BLaER1 treated with 17β-estradiol and CSF1 and Interleukin-3, amounts not matched to agents 10 nM and 100 nM (cell line): ENCODE measurements at regions not wholly inside any gene's neighbourhood (a gene's known extent, or its start where the extent isn't known, plus 50 kb on each side); places are given as distances from the start of the nearest gene placed in this dataset.

ENCODE experiments used
- H3K27ac ChIP-seq, 11 experiments: shearing (Covaris generic); formaldehyde crosslinking; 2 replicates each; pipeline ENCODE4 v1.8.1; 2022
- H3K27me3 ChIP-seq, 11 experiments: shearing (Covaris generic); formaldehyde crosslinking; 2 replicates each; pipeline ENCODE4 v1.8.1; 2022
- H3K36me3 ChIP-seq, 11 experiments: shearing (Covaris generic); formaldehyde crosslinking; 2 replicates each; pipeline ENCODE4 v1.8.1; 2022
- H3K4me1 ChIP-seq, 10 experiments: shearing (Covaris generic); formaldehyde crosslinking; 2 replicates each; pipeline ENCODE4 v1.8.1; 2022
- H3K4me2 ChIP-seq, 11 experiments: shearing (Covaris generic); formaldehyde crosslinking; 2 replicates each; pipeline ENCODE4 v1.8.1; 2022
- H3K4me3 ChIP-seq, 10 experiments: shearing (Covaris generic); formaldehyde crosslinking; 2 replicates each; pipeline ENCODE4 v1.8.1; 2022
- H3K9ac ChIP-seq, 11 experiments: shearing (Covaris generic); formaldehyde crosslinking; 2 replicates each; pipeline ENCODE4 v1.8.1; 2022
- H3K9me3 ChIP-seq, 11 experiments: shearing (Covaris generic); formaldehyde crosslinking; replicated peaks in 1 of 11; 2 replicates each; pipeline ENCODE4 v1.8.1; 2022
- H4K20me1 ChIP-seq, 11 experiments: shearing (Covaris generic); formaldehyde crosslinking; 2 replicates each; pipeline ENCODE4 v1.8.1; 2022
- Cebpa-rat ChIP-seq, 11 experiments: shearing (Covaris generic); IDR thresholded peaks; 2 replicates each; pipeline ENCODE4 v1.8.1; 2022

DNA sequence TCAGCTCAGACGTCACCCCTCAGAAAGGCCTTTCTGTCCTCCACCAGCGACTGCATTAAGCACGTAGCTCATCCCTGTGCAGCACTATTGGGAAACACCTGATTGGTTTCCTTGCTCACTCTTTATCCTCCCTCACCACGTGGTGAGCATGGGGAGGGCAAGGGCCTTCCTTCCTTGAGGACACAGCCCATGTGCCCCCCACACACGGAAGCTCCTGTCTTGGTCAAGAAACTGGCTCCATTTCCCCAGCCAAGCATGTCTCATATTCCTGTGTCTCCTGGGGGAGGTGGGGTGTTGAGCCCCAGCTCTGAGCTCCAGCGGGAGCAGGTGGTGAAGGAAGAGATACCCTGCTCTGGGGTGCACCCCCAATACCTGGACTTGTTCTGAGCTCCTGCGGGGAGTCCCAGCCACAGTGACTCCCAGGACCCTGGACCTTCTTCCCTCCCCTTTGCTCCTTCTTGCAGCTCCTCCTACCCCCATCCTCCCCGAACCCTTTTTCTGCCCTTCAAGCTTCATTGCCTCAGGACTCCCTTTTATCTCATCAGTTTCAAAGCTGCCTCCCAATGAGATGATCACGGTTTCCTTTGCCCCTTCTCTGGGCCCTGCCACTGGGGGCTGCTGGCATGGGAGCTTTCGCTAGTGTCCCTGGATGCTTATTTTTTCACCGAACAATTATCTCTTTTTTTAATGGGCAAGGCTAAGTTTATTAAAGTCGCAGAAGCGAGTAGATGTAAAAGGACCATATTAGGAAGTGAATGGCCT lies 230.1 kb downstream of the TFAP2C start:
- Histone ChIP-seq H3K27me3 (no peaks in the 10 kb centered on the region), H3K9me3 (no peaks in the 10 kb centered on the region), H3K27ac (peak overlapping the region in 1 of 11 experiments; percentile 4; a peak in 1 of 22 replicates), H3K4me2 (peak overlapping the region; percentile 8 to 79 (median 67)), H3K4me3 (no peak overlapping the region), H3K4me1 (peaks cover 19 to 39% (median 37%) of the 10 kb centered on the region in 10 experiments), H3K36me3 (no peaks in the 10 kb centered on the region), H3K9ac (no peak overlapping the region), H4K20me1 (no peaks in the 10 kb centered on the region)
- no peak for TF ChIP-seq Cebpa-rat (IDR thresholded peaks at IDR 0.05)

DNA sequence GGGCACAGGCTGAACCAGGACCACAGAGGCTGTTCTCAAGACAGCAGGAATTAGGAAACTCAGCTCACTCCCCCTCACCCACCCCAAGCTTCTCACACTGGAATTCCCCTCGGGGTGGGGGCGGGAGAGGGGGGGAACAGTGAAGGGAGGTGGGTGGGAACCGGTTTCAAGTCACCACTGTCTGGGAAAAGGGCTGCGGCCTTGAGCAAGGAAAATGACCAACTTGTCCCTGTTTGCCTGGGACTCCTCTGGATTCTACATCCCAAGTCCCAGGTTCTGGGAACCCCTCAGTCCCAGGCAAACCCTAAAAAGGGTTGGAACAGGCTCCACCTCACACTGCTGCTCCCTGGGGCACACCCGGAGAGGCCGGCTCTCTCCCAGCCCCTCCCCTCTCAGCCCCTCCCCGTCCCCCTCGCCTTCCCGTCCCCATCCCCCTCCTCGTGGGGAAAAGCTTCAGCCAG lies 230.7 kb downstream of the TFAP2C start:
- Histone ChIP-seq H3K27me3 (no peaks in the 10 kb centered on the region), H4K20me1 (no peaks in the 10 kb centered on the region), H3K4me1 (peaks cover 19 to 39% (median 37%) of the 10 kb centered on the region in 10 experiments), H3K9ac (no peak overlapping the region), H3K4me3 (no peak overlapping the region), H3K9me3 (no peaks in the 10 kb centered on the region), H3K4me2 (peak overlapping the region; percentile 53 to 79 (median 67)), H3K27ac (peak overlapping the region in 1 of 11 experiments; percentile 4; a peak in 1 of 22 replicates), H3K36me3 (no peaks in the 10 kb centered on the region)
- no peak for TF ChIP-seq Cebpa-rat (IDR thresholded peaks at IDR 0.05)

DNA sequence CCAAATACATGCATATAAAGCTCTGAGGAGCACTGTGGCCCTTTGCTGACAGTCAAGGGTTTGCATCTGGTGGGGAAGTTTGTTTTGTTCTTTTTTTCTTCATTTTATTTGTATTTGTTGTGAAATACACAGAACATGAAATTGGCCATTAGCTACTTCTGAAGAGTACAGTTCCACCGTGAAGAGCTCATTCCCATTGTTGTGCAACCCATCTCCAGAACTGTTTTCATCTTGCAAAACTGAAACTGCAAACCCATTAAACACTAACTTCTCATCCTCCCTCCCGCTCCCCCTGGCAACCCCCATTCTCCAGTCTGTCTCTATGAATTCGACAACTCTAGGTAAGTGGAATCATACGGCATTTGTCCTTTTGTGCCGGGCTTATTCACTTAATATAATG lies 231.3 kb downstream of the TFAP2C start:
- Histone ChIP-seq H3K9me3 (no peaks in the 10 kb centered on the region), H3K27ac (no peak overlapping the region; a peak in 1 of 22 replicates), H3K9ac (no peak overlapping the region), H3K4me2 (peak overlapping the region; percentile 31 to 79 (median 66)), H3K27me3 (no peaks in the 10 kb centered on the region), H3K36me3 (no peaks in the 10 kb centered on the region), H3K4me1 (peaks cover 19 to 39% (median 37%) of the 10 kb centered on the region in 10 experiments), H3K4me3 (no peak overlapping the region), H4K20me1 (no peaks in the 10 kb centered on the region)
- TF ChIP-seq Cebpa-rat (IDR thresholded peaks at IDR 0.05), result peak in 5 of 11 experiments; percentile 9 to 47 (median 41); a peak in 2 of 22 replicates

DNA sequence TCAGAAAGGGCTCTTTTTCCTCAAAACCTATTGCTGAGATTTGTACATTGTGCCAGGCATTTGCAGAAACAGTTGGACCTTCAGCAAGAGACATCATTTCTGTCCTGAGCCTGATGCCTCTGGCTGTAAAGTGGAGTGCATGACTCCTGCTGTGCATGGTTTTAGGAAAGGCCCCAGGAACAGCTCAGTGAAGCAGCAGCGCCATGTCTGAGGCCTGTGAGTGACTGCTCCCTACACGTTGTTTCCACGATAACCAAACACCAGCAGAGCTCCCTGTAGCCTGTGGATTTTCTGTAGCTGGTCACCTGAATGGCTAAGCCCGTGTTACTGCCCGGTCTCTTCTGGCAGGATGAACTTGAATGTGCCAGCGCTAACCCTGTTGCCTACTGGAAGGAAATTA lies 232.5 kb downstream of the TFAP2C start:
- Histone ChIP-seq H3K9me3 (no peaks in the 10 kb centered on the region), H4K20me1 (no peaks in the 10 kb centered on the region), H3K9ac (no peak overlapping the region), H3K27me3 (no peaks in the 10 kb centered on the region), H3K36me3 (no peaks in the 10 kb centered on the region), H3K4me1 (peaks cover 19 to 39% (median 37%) of the 10 kb centered on the region in 10 experiments), H3K27ac (no peak overlapping the region), H3K4me3 (no peak overlapping the region), H3K4me2 (peak overlapping the region in 5 of 11 experiments; percentile 31 to 79 (median 69); a peak in 8 of 22 replicates)
- TF ChIP-seq Cebpa-rat (IDR thresholded peaks at IDR 0.05), result no peak

DNA sequence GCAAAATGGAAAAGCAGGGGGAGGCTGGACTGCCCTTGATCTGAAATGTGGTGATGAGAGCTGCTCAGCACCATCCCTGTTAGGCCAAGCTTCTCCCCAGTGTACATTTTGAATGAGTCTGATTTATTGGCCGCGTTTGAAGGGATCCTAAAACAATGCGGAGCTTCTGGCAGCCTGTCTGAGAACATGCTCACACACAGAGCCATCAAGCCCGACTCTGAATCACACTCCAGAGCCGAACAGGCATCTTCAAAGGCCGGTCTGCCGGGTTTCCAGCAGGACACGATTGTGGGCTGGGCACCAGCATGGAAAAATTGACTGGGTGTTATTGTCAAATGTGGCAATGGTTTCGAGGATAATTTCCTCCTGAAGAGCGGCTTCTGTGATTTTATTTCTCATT lies 235.9 kb downstream of the TFAP2C start:
- TF ChIP-seq Cebpa-rat (IDR thresholded peaks at IDR 0.05), result no peak
- Histone ChIP-seq H3K9ac (no peak overlapping the region), H3K36me3 (no peaks in the 10 kb centered on the region), H4K20me1 (no peaks in the 10 kb centered on the region), H3K4me1 (peaks cover 10 to 35% (median 23%) of the 10 kb centered on the region in 10 experiments), H3K4me2 (no peak overlapping the region), H3K27me3 (no peaks in the 10 kb centered on the region), H3K4me3 (no peak overlapping the region), H3K9me3 (peaks cover 0 to 14% (median 7%) of the 10 kb centered on the region in 11 experiments; a peak in 9 of 22 replicates), H3K27ac (no peak overlapping the region)

DNA sequence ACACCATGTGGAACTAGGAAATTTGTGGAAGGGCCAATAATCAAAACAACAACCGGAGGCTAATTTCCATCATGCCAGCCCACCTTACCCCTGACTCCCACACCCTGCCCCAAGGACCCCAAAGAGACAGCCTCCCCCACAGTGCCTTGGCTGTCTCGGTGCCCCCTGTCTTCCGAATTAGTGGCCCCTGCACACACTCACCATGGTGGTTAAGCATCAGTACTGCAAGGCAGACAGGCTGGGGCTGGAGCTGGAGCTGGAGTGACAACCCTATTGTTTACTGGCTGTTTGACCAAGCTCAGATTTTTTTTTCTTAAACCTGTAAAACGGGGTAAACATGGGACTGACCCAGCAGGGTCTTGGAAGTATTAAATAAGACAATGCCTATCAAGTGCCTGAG lies 238.0 kb downstream of the TFAP2C start:
- peaks cover 0 to 14% (median 7%) of the 10 kb centered on the region in 11 experiments; a peak in 9 of 22 replicates for H3K9me3 ChIP-seq
- no peaks in the 10 kb centered on the region for H3K36me3 ChIP-seq
- H3K4me3 ChIP-seq, result no peak overlapping the region
- peak overlapping the region in 4 of 11 experiments; percentile 22 to 49 (median 34); a peak in 3 of 22 replicates for H3K27ac ChIP-seq
- H3K4me1 ChIP-seq, result peaks cover 0 to 39% (median 21%) of the 10 kb centered on the region in 10 experiments; a peak in 15 of 20 replicates
- TF ChIP-seq Cebpa-rat (IDR thresholded peaks at IDR 0.05), result no peak
- H3K9ac ChIP-seq, result no peak overlapping the region
- peak overlapping the region in 5 of 11 experiments; percentile 21 to 30 (median 22); a peak in 4 of 22 replicates for H3K4me2 ChIP-seq
- H3K27me3 ChIP-seq, result no peaks in the 10 kb centered on the region
- no peaks in the 10 kb centered on the region for H4K20me1 ChIP-seq

DNA sequence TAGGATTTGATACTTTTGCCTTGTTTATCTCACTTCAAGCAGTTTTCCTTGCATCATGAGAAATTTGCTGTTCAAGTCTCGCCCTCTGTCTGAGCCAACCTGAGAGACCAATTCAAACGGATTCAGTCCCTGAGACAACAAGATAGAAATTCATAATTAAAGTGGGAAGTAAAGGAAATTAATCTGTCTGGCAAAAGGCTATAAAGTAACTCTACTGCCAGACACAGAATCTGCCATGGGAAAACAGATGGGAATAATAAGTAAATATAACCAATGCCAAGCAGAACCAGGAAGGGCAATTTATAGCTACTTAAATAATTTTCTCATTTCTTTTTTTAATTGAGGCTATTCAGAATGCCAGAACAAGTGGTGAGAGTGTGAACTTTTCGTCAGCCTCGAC lies 239.6 kb downstream of the TFAP2C start:
- Histone ChIP-seq H3K27me3 (no peaks in the 10 kb centered on the region), H3K36me3 (no peaks in the 10 kb centered on the region), H3K4me2 (0 out of 22 replicates have a peak overlapping the region, but pooled peaks of 1 of the 11 experiments have one; percentile 29), H4K20me1 (no peaks in the 10 kb centered on the region), H3K9me3 (peaks cover 0 to 14% (median 7%) of the 10 kb centered on the region in 11 experiments; a peak in 9 of 22 replicates), H3K4me1 (peaks cover 0 to 40% (median 21%) of the 10 kb centered on the region in 10 experiments; a peak in 15 of 20 replicates), H3K9ac (no peak overlapping the region), H3K4me3 (no peak overlapping the region), H3K27ac (peak overlapping the region in 3 of 11 experiments; percentile 29 to 47 (median 42); a peak in 2 of 22 replicates)
- TF ChIP-seq Cebpa-rat (IDR thresholded peaks at IDR 0.05), result no peak

DNA sequence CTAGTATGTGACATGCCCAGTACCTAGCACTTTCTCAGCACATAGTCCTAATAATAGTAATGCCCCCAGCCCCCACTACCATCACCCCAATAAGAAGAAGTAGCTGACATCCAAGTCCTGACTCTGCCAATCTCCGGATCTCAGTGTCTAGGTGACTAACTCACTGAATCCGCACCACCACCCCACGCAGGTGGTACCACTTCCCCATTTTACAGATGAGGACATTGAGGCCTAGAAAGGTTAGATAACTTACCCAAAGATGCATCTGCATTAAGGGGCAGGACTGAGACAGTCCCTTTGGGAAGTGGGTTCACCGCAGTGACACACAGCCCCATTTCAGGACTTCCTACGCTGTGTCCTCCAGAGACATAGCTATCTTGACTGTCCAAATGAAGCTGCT lies 241.2 kb downstream of the TFAP2C start:
- Histone ChIP-seq H3K9me3 (peaks cover 0 to 14% (median 7%) of the 10 kb centered on the region in 11 experiments; a peak in 9 of 22 replicates), H3K27me3 (no peaks in the 10 kb centered on the region), H3K4me3 (no peak overlapping the region), H3K4me1 (peaks cover 13 to 40% (median 27%) of the 10 kb centered on the region in 10 experiments; a peak in 19 of 20 replicates), H3K9ac (no peak overlapping the region), H3K36me3 (no peaks in the 10 kb centered on the region), H3K27ac (no peak overlapping the region), H4K20me1 (no peaks in the 10 kb centered on the region), H3K4me2 (peak overlapping the region in 10 of 11 experiments; percentile 5 to 46 (median 20); a peak in 11 of 22 replicates)
- TF ChIP-seq Cebpa-rat (IDR thresholded peaks at IDR 0.05), result no peak

DNA sequence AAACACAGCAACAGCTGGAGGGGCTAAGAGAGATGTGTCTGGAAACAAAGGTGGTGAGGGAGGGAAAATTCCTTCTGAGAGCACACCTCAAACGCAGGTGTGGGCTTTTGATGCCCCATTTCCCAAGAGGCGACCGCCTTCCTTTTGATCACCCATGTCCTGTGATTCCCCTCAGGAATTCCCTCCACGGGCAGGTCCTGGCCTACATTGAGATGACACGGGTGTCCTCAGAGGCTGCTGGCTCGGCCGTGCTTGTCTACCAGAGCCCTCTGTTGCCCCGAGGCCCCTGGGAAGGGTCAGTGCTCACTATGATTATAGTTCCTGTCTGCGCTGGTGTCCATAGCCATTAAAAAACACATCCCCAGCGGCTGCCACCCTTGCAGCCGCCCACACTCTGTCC lies 242.6 kb downstream of the TFAP2C start:
- Histone ChIP-seq H3K4me3 (no peak overlapping the region), H3K27me3 (no peaks in the 10 kb centered on the region), H3K27ac (no peak overlapping the region), H4K20me1 (no peaks in the 10 kb centered on the region), H3K36me3 (no peaks in the 10 kb centered on the region), H3K4me2 (peak overlapping the region in 6 of 11 experiments; percentile 15 to 53 (median 30); a peak in 8 of 22 replicates), H3K9ac (no peak overlapping the region), H3K9me3 (peaks cover 0 to 14% (median 7%) of the 10 kb centered on the region in 11 experiments; a peak in 9 of 22 replicates), H3K4me1 (peaks cover 19 to 41% (median 28%) of the 10 kb centered on the region in 10 experiments; a peak in 19 of 20 replicates)
- no peak for TF ChIP-seq Cebpa-rat (IDR thresholded peaks at IDR 0.05)
